GM12878 (cell line): ENCODE measurements at regions not wholly inside any gene's neighbourhood (a gene's known extent, or its start where the extent isn't known, plus 50 kb on each side); places are given as distances from the start of the nearest gene placed in this dataset.

ENCODE experiments used
- BHLHE40 ChIP-seq, 2 experiments: fragments of 450-650 bp in 1 of 2; IDR thresholded peaks; 2 replicates each; pipeline ENCODE4 v1.6.1; 2011 to 2017; ENCODE audit warnings: low read depth in 2 of 2, borderline replicate concordance in 1 of 2, improper control_type of control experiment in 1 of 2, low read length in 1 of 2, mild to moderate bottlenecking in 1 of 2
- NKRF ChIP-seq: fragments of 450-650 bp; conservative IDR thresholded peaks from 2 replicates; pipeline ENCODE4 v1.6.1; 2017; ENCODE audit warnings: mild to moderate bottlenecking, moderate library complexity
- SMAD1 ChIP-seq: fragments of 450-650 bp; IDR thresholded peaks from 2 replicates; pipeline ENCODE4 v1.6.1; 2018; ENCODE audit warnings: mild to moderate bottlenecking, low read depth; ENCODE audit not compliant: partially characterized antibody

- TF ChIP-seq BHLHE40 (IDR thresholded peaks at IDR 0.05; ENCODE audit: borderline replicate concordance in 1 of 2, low read depth in 2 of 2, low read length in 1 of 2) (no peak), SMAD1 (no peak), NKRF (no peak)
Observed at GRCh38 chr12:115149279-115149678, 465.3 kb upstream of the TBX3 start.
